ENCODE measurements at regions not wholly inside any gene's neighbourhood (a gene's known extent, or its start where the extent isn't known, plus 50 kb on each side); places are given as distances from the start of the nearest gene placed in this dataset.

DNA sequence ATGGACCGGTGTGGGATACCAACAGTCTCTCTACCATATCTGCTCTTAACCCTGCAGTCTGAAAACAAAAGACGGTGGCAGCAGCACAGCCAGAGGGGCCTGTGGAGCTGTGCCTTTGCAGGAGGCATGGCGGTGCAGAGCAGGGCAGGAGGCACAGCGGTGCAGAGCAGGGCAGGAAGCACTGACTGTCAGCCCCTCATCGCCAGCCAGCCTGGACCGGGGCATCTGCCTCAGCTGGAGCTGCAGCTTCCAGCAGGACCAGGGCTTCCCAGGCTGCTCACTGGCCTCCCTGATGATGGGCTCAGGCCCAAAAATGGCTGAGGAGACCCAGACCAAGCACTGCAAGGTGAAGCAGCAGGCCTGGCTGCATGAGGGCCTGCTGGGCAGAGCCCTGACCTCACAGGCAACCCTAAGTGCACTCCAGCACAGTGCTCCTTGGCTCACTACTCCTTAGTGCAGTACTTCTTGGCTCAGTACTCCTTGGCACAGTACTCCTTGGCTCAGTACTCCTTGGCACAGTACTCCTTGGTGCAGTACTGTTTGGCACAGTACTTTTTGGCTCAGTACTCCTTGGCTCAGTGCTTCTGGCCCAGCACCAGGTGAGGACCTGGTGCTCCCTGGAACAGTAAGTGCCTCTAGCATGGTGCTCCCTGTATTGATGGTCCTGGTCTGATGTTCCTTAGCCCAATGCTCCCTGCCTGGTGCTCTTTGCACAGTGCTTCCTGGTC is 78.0 kb downstream of the DHCR7 start:
- no peak for TF ChIP-seq POLR2A (IDR thresholded peaks at IDR 0.05; ENCODE audit: low read length)
- TF ChIP-seq GATA1 (IDR thresholded peaks at IDR 0.05; ENCODE audit: low read depth, low read length), result no peak
